Suprapubic skin (tissue), 4 donors: ENCODE measurements at regions not wholly inside any gene's neighbourhood (a gene's known extent, or its start where the extent isn't known, plus 50 kb on each side); places are given as distances from the start of the nearest gene placed in this dataset.

Experiments used
- CTCF ChIP-seq, 2 donors: fragments of 200-600 bp in 1 of 2; fragments of 450-650 bp in 1 of 2; sonication (generic) in 1 of 2; IDR thresholded peaks; one replicate each; pipeline ENCODE4 v1.5.1; 2016 to 2019; ENCODE audit warnings: antibody characterized with exemption in 2 of 2, mild to moderate bottlenecking in 1 of 2, moderate library complexity in 1 of 2
- POLR2A ChIP-seq, 2 donors: fragments of 450-650 bp; IDR thresholded peaks; one replicate each; pipeline ENCODE4 v1.6.1; 2017; ENCODE audit warnings: antibody characterized with exemption in 2 of 2, mild to moderate bottlenecking in 2 of 2, moderate library complexity in 2 of 2
- POLR2AphosphoS5 ChIP-seq, 3 donors: sonication (generic); formaldehyde crosslinking; IDR thresholded peaks; one replicate each; pipeline ENCODE4 v1.6.1; 2017; ENCODE audit warnings: antibody characterized with exemption in 3 of 3

DNA sequence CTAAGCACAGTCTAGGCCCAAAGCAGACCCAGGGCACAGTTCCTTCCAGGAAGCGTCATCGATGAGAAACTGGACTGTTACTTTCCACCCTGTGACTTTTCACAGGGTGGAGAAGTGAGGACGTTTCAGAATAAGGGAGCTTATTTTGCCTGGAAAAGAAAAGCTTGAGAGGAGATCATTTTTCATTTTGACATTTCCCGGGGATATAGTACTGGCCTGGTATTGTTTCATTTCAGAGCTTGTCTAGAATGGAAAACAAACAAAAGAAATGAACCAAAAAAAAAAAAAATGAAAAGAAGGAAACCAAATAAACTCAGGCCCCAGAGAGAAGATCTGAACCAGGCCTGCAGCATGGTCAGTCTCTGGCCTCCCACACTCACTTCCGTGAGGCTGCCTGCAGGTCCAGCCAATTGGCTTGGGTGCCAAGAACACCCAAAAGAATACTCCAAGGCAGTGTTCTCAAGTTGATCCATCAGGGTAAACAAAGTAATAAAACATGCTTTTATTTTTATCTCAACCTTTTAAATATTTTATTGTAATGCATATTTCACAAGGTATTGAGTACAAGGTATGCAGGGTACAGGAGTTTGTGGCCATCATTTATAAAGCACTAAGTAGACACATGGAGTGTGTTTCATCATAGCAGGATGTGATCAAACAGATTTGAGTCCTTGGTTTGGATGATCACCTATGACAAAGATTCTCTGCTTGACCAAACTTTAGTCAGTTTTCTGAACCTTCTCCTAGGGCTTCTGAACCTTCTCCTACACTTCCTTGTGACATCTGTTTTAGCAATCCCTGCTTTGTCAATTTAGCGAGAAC, 176.9 kb upstream of the GGTLC1 start:
- TF ChIP-seq POLR2A (IDR thresholded peaks at IDR 0.05): no peak
- TF ChIP-seq CTCF (IDR thresholded peaks at IDR 0.05): no peak
- TF ChIP-seq POLR2AphosphoS5 (IDR thresholded peaks at IDR 0.05): no peak
